SK-N-SH (cell line): ENCODE measurements at regions not wholly inside any gene's neighbourhood (a gene's known extent, or its start where the extent isn't known, plus 50 kb on each side); places are given as distances from the start of the nearest gene placed in this dataset.

Experiments used
- CTCF ChIA-PET: fragments of 300-600, 350-600 bp; formaldehyde crosslinking; extraction: SDS; loops from one replicate; lab custom pipeline; 2021; lab: Yijun Ruan, JAX
- POLR2A ChIA-PET: fragments of 350-600 bp; sonication (Branson Sonifier 250); formaldehyde crosslinking; extraction: SDS; loops from one replicate; lab custom pipeline; 2020; ENCODE audit warnings: antibody characterized with exemption, inconsistent platforms; lab: Yijun Ruan, JAX
- DNase-seq: peaks from one replicate; pipeline ENCODE4 v3.0.0; 2012
- H2AFZ ChIP-seq: fragments of 200-600 bp; sonication (generic); 2 replicates; pipeline ENCODE4 v1.8.1; 2016; ENCODE audit warnings: antibody characterized with exemption, mild to moderate bottlenecking, low read depth
- H3F3A ChIP-seq: fragments of 200-600 bp; sonication (generic); replicated peaks from 2 replicates; pipeline ENCODE3; 2016; ENCODE audit warnings: antibody characterized with exemption, mild to moderate bottlenecking; ENCODE audit not compliant: insufficient read depth
- H3K27ac ChIP-seq, 2 experiments: fragments of 200-500 bp in 1 of 2; fragments of 200-600 bp in 1 of 2; sonication (Bioruptor generic) in 1 of 2; sonication (generic), shearing (Covaris generic) in 1 of 2; 2 replicates each; pipeline versions ENCODE4 v1.5.1 to v1.6.1; 2014 to 2016; ENCODE audit warnings: low read depth in 2 of 2, inconsistent platforms in 1 of 2, low read length in 1 of 2, mild to moderate bottlenecking in 1 of 2, mixed read lengths in 1 of 2
- H3K27me3 ChIP-seq: fragments of 200-600 bp; sonication (generic), shearing (Covaris generic); 2 replicates; pipeline ENCODE4 v1.6.1; 2016; ENCODE audit warnings: mixed run types; ENCODE audit not compliant: insufficient read depth
- H3K36me3 ChIP-seq, 2 experiments: fragments of 200-500 bp in 1 of 2; fragments of 200-600 bp in 1 of 2; sonication (Bioruptor generic) in 1 of 2; sonication (generic) in 1 of 2; replicated peaks in 1 of 2; 2 replicates each; pipeline versions ENCODE3 to v1.5.1; 2014 to 2016; ENCODE audit warnings: low read length in 1 of 2, mild to moderate bottlenecking in 1 of 2; ENCODE audit not compliant: insufficient read depth in 2 of 2, control insufficient read depth in 1 of 2
- H3K4me1 ChIP-seq, 2 experiments: fragments of 200-500 bp in 1 of 2; fragments of 200-600 bp in 1 of 2; sonication (Bioruptor generic) in 1 of 2; sonication (generic), shearing (Covaris generic) in 1 of 2; 2 replicates each; pipeline versions ENCODE4 v1.5.1 to v1.6.1; 2014 to 2016; ENCODE audit warnings: low read depth in 1 of 2, low read length in 1 of 2, mixed run types in 1 of 2; ENCODE audit not compliant: insufficient read depth in 2 of 2, control insufficient read depth in 1 of 2
- H3K4me2 ChIP-seq: fragments of 200-600 bp; sonication (generic), shearing (Covaris generic); 2 replicates; pipeline ENCODE4 v1.6.1; 2017; ENCODE audit warnings: mixed run types
- H3K4me3 ChIP-seq, 2 experiments: fragments of 200-500 bp in 1 of 2; fragments of 200-600 bp in 1 of 2; sonication (Bioruptor generic) in 1 of 2; sonication (generic), shearing (Covaris generic) in 1 of 2; 2 replicates each; pipeline versions ENCODE4 v1.5.1 to v1.8.1; 2014 to 2016; ENCODE audit warnings: low read depth in 2 of 2, inconsistent platforms in 1 of 2, low read length in 1 of 2, mild to moderate bottlenecking in 1 of 2, mixed read lengths in 1 of 2, moderate library complexity in 1 of 2
- H3K79me2 ChIP-seq: fragments of 200-600 bp; sonication (generic); 2 replicates; pipeline ENCODE4 v1.8.1; 2017; ENCODE audit warnings: mild to moderate bottlenecking; ENCODE audit not compliant: insufficient read depth
- H3K9ac ChIP-seq: fragments of 200-600 bp; sonication (generic); 2 replicates; pipeline ENCODE4 v1.6.1; 2017; ENCODE audit warnings: mixed run types
- H3K9me2 ChIP-seq: fragments of 200-600 bp; sonication (generic); 2 replicates; pipeline ENCODE4 v1.6.1; 2017; ENCODE audit warnings: mixed run types
- H3K9me3 ChIP-seq: fragments of 200-600 bp; sonication (generic); 2 replicates; pipeline ENCODE4 v1.6.1; 2017; ENCODE audit warnings: mixed run types, mild to moderate bottlenecking, moderate library complexity
- H4K20me1 ChIP-seq: fragments of 200-600 bp; sonication (generic); 2 replicates; pipeline ENCODE4 v1.6.1; 2017; ENCODE audit warnings: mild to moderate bottlenecking, mixed run types; ENCODE audit not compliant: insufficient read depth
- EZH2phosphoT487 ChIP-seq: fragments of 200-600 bp; sonication (generic); IDR thresholded peaks from 2 replicates; pipeline ENCODE4 v1.6.1; 2017; ENCODE audit warnings: low read depth, mixed run types, mild to moderate bottlenecking, antibody characterized with exemption, moderate library complexity, borderline replicate concordance
- IRF3 ChIP-seq: fragments of 150-350 bp; IDR thresholded peaks from 2 replicates; pipeline ENCODE4 v1.6.1; 2016; ENCODE audit warnings: mild to moderate bottlenecking, low read depth, low read length
- JUND ChIP-seq: IDR thresholded peaks from 2 replicates; pipeline ENCODE4 v1.4.0; 2012
- MAX ChIP-seq: IDR thresholded peaks from 2 replicates; pipeline ENCODE4 v1.4.0; 2012; ENCODE audit warnings: low read depth
- NRF1 ChIP-seq: IDR thresholded peaks from 2 replicates; pipeline ENCODE4 v1.6.1; 2012; ENCODE audit warnings: low read depth, mild to moderate bottlenecking, low read length
- POLR2AphosphoS5 ChIP-seq: IDR thresholded peaks from 2 replicates; pipeline ENCODE4 v1.6.1; 2012; ENCODE audit warnings: low read depth, low read length
- RAD21 ChIP-seq: IDR thresholded peaks from 2 replicates; pipeline ENCODE4 v1.6.1; 2012; ENCODE audit warnings: mild to moderate bottlenecking, low read length
- REST ChIP-seq: IDR thresholded peaks from 2 replicates; pipeline ENCODE4 v1.6.1; 2012; ENCODE audit warnings: mild to moderate bottlenecking, low read depth, low read length, moderate library complexity
- SIN3A ChIP-seq: IDR thresholded peaks from 2 replicates; pipeline ENCODE4 v1.6.1; 2012; ENCODE audit warnings: low read depth, mild to moderate bottlenecking, low read length, moderate library complexity, borderline replicate concordance
- USF1 ChIP-seq: IDR thresholded peaks from 2 replicates; pipeline ENCODE4 v1.4.0; 2012; ENCODE audit warnings: low read depth, borderline replicate concordance
- ZBTB33 ChIP-seq: IDR thresholded peaks from 2 replicates; pipeline ENCODE4 v1.4.0; 2012; ENCODE audit warnings: low read depth, borderline replicate concordance
- WGBS: methylation state at CpG from one replicate; pipeline ENCODE4 v1.1.6; 2017; ENCODE audit warnings: low lambda C conversion rate; 5-methylcytosine and 5-hydroxymethylcytosine counted together

GRCh38 chr13:44749906-44750305 lies 173.8 kb upstream of the TSC22D1 start:
- Histone ChIP-seq H3K27me3 (no peaks in the 10 kb centered on the region), H3K79me2 (no peaks in the 10 kb centered on the region), H3K9me2 (no peaks in the 10 kb centered on the region), H3K9me3 (no peaks in the 10 kb centered on the region), H3K4me3 (no peak overlapping the region), H2AFZ (no peak overlapping the region), H3K9ac (no peak overlapping the region), H3K27ac (no peak overlapping the region), H4K20me1 (no peaks in the 10 kb centered on the region), H3K4me2 (no peak overlapping the region), H3K36me3 (no peaks in the 10 kb centered on the region), H3F3A (no peaks in the 10 kb centered on the region), H3K4me1 (peaks cover 0 to 2% of the 10 kb centered on the region in 2 experiments; a peak in 1 of 4 replicates)
- TF ChIP-seq SIN3A (no peak), USF1 (no peak), EZH2phosphoT487 (no peak), POLR2AphosphoS5 (no peak), MAX (no peak), RAD21 (no peak), REST (no peak), NRF1 (no peak), JUND (no peak), IRF3 (no peak), ZBTB33 (no peak)
- DNase-seq: no peak
- ChIA-PET POLR2A (no interaction called here), CTCF (interaction anchor here (2.2 kb wide), 1 partner anchor 12 kb away, joined by 9 read pairs; no protein-coding TSS in a partner anchor)
- WGBS: 63% methylated on average over 2 of the region's 2 CpGs
